Activated CD4-positive, alpha-beta T cell treated with anti-CD3 and anti-CD28 coated beads, Interleukin-2, Interleukin-4, amounts not matched to agents 100 ng/mL and 50 ng/mL, durations not matched to agents 16 hours and 8 hours (primary cell): ENCODE measurements at regions not wholly inside any gene's neighbourhood (a gene's known extent, or its start where the extent isn't known, plus 50 kb on each side); places are given as distances from the start of the nearest gene placed in this dataset.
"Not testable (repeated sequence)": the region's sequence is repeated elsewhere in the genome, so short reads cannot be mapped to it uniquely, and the experiment has no call there.

ENCODE experiments used
- DNase-seq: peaks from one replicate; pipeline ENCODE4 v3.0.0-alpha.2; 2020; ENCODE audit warnings: low spot score

GRCh38 chr3:86887876-86888275, 103.1 kb downstream of the VGLL3 start:
- DNase-seq, result no peak

- DNase-seq, result no peak
Observed at GRCh38 chr3:86880066-86880465, 110.9 kb downstream of the VGLL3 start.

- not testable (repeated sequence) for DNase-seq
Observed at GRCh38 chr3:86876504-86877181, 114.3 kb downstream of the VGLL3 start.

- not testable (repeated sequence) for DNase-seq
Observed at GRCh38 chr3:86874790-86875189, 116.2 kb downstream of the VGLL3 start.

- DNase-seq, result no peak
Observed at GRCh38 chr3:86869566-86869965, 121.4 kb downstream of the VGLL3 start.

GRCh38 chr3:86867982-86868381, 123.0 kb downstream of the VGLL3 start:
- DNase-seq, result no peak

- no peak for DNase-seq
Observed at GRCh38 chr3:86865506-86865905, 125.4 kb downstream of the VGLL3 start.

DNA sequence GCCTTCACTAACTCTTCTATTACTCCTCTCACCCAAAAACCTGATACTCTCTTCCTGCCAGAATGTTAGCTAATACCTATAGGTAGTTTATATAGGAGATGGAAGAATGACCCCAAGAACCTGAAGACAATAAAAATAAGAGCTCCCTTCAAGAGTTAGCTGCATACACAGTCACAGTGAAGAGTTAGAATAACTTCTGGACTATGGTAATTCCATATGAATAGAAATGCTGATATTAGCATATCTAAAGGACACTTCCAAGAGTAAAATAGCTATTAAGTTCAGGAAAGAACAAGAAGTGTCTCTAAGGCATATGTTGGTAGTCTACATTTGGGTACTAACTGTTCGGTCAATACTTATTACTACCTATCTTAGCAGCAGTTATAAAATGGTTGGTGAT, 134.2 kb downstream of the VGLL3 start:
- no peak for DNase-seq

DNA sequence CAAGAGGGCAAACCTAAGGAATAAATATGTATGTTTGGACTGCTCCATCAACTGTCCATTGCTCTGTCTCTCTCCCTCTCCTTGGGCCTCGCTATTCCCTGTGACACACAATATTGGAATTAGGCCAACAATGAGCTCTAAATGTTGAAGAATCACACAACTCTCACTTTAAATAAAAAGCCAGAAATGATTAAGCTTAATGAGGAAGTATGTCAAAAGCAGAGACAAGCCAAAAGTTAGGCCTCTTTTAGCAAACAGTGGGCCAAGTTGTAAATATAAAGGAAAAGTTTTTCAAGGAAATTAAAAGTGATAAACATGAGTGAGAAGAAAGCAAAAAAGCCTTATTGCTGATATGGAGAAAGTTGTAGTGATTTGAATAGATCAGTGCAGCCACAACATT, 141.0 kb downstream of the VGLL3 start:
- no peak for DNase-seq

- no peak for DNase-seq
Observed at GRCh38 chr3:86845726-86846125, 145.2 kb downstream of the VGLL3 start.

GRCh38 chr3:86838927-86839326, 152.0 kb downstream of the VGLL3 start:
- no peak for DNase-seq

- no peak for DNase-seq
Observed at GRCh38 chr3:86837871-86838270, 153.1 kb downstream of the VGLL3 start.

DNA sequence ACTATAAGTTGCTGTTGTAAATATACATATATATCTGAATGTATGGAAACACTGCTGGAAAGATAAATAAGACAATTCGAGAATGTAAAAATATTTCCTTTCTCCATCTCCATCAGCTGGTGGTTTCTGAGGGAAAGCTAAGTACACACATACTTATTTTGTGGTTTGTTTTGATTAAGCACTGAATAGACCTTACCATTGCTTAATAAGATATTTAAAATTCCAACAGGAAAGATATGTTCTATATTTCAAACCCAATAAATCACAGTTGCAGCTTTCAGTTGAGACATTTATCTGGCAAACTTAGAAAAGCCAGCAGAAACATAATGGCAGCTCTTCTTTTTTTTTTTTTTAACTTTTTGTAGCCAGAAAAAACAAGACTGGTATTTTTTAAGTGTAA, 160.4 kb downstream of the VGLL3 start:
- DNase-seq, result no peak

GRCh38 chr3:86828751-86829150, 162.2 kb downstream of the VGLL3 start:
- DNase-seq, result no peak

DNA sequence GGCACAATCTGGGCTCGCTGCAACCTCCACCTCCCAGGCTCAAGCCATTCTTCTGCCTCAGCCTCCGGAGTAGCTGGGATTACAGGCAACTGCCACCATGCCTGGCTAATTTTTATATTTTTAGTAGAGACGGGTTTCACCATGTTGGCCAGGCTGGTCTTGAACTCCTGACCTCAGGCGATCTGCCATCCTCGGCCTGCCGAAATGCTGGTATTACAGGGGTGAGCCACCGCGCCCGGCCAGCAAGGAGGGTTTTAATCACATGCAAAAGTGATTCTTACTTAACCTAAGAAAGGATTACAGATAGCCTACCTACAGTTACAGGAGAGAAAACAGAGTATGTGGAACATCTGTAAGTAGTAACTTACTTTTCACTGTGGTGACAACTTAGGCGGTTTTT, 163.4 kb downstream of the VGLL3 start:
- not testable (repeated sequence) for DNase-seq

- DNase-seq, result no peak
Observed at GRCh38 chr3:86826292-86826691, 164.7 kb downstream of the VGLL3 start.

- no peak for DNase-seq
Observed at GRCh38 chr3:86815880-86816279, 175.1 kb downstream of the VGLL3 start.

DNA sequence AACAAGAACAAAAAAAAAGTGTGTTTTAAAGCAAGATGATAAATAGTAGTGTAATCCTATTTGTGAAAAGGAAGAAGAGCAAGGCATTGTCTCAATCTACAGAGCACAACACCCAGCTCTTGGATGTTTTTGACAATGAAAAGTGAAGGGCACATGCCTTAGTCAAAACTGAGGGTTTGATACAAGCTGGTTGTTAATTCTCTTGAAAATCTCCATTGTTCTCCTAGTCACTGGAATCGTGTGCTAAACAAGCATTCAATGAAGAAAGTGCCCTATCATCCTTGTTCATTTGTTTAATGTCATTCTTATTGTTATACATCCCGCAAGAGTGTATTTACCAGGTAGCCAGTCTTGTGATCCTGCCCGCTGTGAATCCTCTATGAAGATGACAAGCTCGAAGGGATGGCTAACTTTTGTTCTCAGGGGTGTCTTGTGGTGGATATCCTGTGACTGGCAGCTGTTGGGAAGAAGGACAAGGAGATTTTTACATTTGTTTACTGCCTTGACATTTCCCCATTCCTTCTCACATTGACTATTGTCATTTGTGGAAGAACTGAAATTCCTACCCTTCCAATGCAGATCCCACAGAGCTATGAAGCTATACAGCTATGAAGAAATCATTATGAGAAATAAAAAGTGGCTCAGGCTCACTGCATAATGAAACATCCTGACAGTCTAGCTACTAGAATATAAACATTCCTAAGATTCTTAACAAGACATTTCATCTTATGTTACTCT, 175.9 kb downstream of the VGLL3 start:
- DNase-seq, result no peak

GRCh38 chr3:86814321-86814720, 176.6 kb downstream of the VGLL3 start:
- no peak for DNase-seq

DNA sequence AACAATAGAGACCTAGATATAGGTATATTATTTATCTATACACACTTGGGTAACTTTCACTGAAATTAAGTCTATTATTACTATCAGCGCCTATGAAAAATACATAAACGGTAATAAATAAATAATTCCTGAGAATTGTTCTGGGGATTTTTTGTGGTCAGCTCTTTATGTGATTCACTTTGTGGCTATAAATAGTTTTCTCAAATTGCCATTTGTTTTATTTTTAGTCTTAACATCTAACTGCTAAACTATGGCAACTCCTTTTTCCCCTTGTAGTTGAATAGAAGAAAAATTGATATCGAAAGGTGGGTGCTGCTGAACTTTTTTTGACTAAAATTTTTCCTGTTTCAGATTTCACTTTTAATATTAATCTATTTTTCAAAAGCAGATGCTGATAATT, 189.0 kb downstream of the VGLL3 start:
- no peak for DNase-seq

DNA sequence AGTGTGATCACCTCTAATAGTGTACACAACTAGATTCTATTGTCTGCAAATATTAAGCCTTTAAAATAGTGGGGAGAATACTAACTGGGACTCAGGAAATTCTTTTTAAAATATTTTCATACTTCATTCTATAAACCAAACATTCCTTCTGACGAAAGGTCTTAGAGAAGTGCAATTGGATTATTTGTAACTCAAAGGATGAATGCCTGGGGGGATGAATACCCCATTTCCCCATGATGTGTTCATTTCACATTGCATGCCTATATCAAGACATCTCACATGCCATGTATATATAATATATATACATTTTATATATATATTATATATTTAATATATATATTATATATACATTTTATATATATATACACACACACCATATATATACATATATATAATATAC, 189.9 kb downstream of the VGLL3 start:
- no peak for DNase-seq

DNA sequence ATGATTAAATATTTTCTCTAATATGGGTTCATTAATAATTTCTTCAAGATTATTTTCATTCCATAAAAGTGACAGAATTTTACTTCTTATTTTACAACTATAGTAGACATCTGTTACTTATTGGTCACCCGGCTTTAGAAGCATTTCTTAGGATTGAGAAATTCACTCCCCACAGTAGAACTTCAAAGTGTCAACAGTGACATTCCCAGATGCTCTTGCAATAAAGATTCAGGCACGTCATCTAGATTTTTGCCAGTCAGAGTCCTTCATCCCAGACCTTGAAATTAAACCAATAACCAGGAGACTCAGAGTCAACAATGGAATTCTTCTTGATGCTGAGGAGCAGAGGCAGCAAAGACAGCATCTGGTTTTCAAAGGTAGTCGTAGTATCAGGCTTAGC, 190.8 kb downstream of the VGLL3 start:
- no peak for DNase-seq

DNA sequence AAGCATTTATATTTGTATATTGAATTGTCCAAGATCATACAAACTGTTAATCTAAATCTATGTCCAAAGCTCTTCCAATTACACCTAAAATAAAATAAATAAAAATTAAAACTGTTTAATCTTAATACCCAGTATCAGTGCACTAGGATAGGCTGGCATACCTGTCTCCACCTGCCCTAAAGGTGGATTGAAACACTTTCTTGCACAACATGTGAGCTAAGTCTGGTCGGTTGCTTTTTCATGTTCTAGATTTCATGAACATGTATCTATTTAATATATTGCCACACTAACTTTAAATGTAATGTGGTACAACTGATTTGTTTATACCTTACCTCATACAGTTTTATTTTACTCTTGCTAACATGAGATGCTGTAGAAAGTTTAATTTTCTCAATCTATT, 193.0 kb downstream of the VGLL3 start:
- DNase-seq, result no peak
